ENCODE measurements at regions not wholly inside any gene's neighbourhood (a gene's known extent, or its start where the extent isn't known, plus 50 kb on each side); places are given as distances from the start of the nearest gene placed in this dataset.

GRCh38 chr4:79253924-79254323 is 71.9 kb downstream of the NAA11 start:
- ATAC-seq (no peak), DNase-seq (no peak)
- no peaks in the 10 kb centered on the region for H3K36me3 ChIP-seq
- H3K27ac ChIP-seq, result no peak overlapping the region
- H3K4me1 ChIP-seq, result no peaks in the 10 kb centered on the region
- no peak for TF ChIP-seq CTCF (IDR thresholded peaks at IDR 0.05)
- H3K27me3 ChIP-seq (ENCODE audit: low read depth), result no peaks in the 10 kb centered on the region
- no peak overlapping the region for H3K4me3 ChIP-seq
- intact Hi-C loops (cut with DNase I), result no loop called here
- H3K9me3 ChIP-seq, result no peaks in the 10 kb centered on the region

GRCh38 chr4:79253168-79253567 is 72.7 kb downstream of the NAA11 start:
- Histone ChIP-seq H3K27me3 (ENCODE audit: low read depth) (no peaks in the 10 kb centered on the region), H3K4me3 (no peak overlapping the region), H3K36me3 (no peaks in the 10 kb centered on the region), H3K4me1 (no peaks in the 10 kb centered on the region), H3K27ac (no peak overlapping the region), H3K9me3 (no peaks in the 10 kb centered on the region)
- DNase-seq (no peak), ATAC-seq (no peak)
- no peak for TF ChIP-seq CTCF (IDR thresholded peaks at IDR 0.05)
- intact Hi-C loops (cut with DNase I), result no loop called here

- intact Hi-C loops (cut with DNase I), result no loop called here
- DNase-seq (no peak), ATAC-seq (no peak)
- Histone ChIP-seq H3K4me3 (no peak overlapping the region), H3K36me3 (no peaks in the 10 kb centered on the region), H3K27ac (no peak overlapping the region), H3K9me3 (no peaks in the 10 kb centered on the region), H3K27me3 (ENCODE audit: low read depth) (no peaks in the 10 kb centered on the region), H3K4me1 (no peaks in the 10 kb centered on the region)
- no peak for TF ChIP-seq CTCF (IDR thresholded peaks at IDR 0.05)
These were observed 75.0 kb downstream of the NAA11 start for GRCh38 chr4:79250887-79251286.

GRCh38 chr4:79249881-79250503 is 75.9 kb downstream of the NAA11 start:
- ATAC-seq (no peak), DNase-seq (no peak)
- intact Hi-C loops (cut with DNase I), result no loop called here
- no peak overlapping the region for H3K27ac ChIP-seq
- H3K4me1 ChIP-seq, result no peaks in the 10 kb centered on the region
- H3K4me3 ChIP-seq, result no peak overlapping the region
- H3K27me3 ChIP-seq (ENCODE audit: low read depth), result no peaks in the 10 kb centered on the region
- no peak for TF ChIP-seq CTCF (IDR thresholded peaks at IDR 0.05)
- no peaks in the 10 kb centered on the region for H3K9me3 ChIP-seq
- no peaks in the 10 kb centered on the region for H3K36me3 ChIP-seq

- Histone ChIP-seq H3K36me3 (no peaks in the 10 kb centered on the region), H3K4me3 (no peak overlapping the region), H3K9me3 (no peaks in the 10 kb centered on the region), H3K27me3 (ENCODE audit: low read depth) (no peaks in the 10 kb centered on the region), H3K27ac (no peak overlapping the region), H3K4me1 (no peaks in the 10 kb centered on the region)
- no peak for DNase-seq
- ATAC-seq, result no peak
- intact Hi-C loops (cut with DNase I), result no loop called here
- no peak for TF ChIP-seq CTCF (IDR thresholded peaks at IDR 0.05)
These were observed 77.3 kb downstream of the NAA11 start for GRCh38 chr4:79248610-79249009.

Measured in lower lobe of right lung (tissue), 2 donors.